HG02763 (cell line): ENCODE measurements at regions not wholly inside any gene's neighbourhood (a gene's known extent, or its start where the extent isn't known, plus 50 kb on each side); places are given as distances from the start of the nearest gene placed in this dataset.
"Not testable (repeated sequence)": the region's sequence is repeated elsewhere in the genome, so short reads cannot be mapped to it uniquely, and the experiment has no call there.

ENCODE experiments used
- ATAC-seq: cut with Tn5 transposase; IDR thresholded peaks from one replicate; pipeline ENCODE4 v1.9.1; 2021; ENCODE audit warnings: mild to moderate bottlenecking, moderate library complexity; ENCODE audit not compliant: unreplicated experiment

- no peak for ATAC-seq
These were observed 162.8 kb downstream of the CGGBP1 start for GRCh38 chr3:87895983-87896382.

GRCh38 chr3:87873136-87873535, 185.7 kb downstream of the CGGBP1 start:
- ATAC-seq: no peak

GRCh38 chr3:87867001-87867400, 191.8 kb downstream of the CGGBP1 start:
- ATAC-seq: no peak

GRCh38 chr3:87856126-87856525, 202.7 kb downstream of the CGGBP1 start:
- ATAC-seq: no peak

GRCh38 chr3:87855616-87856015, 203.2 kb downstream of the CGGBP1 start:
- no peak for ATAC-seq

- ATAC-seq: no peak
These were observed 203.6 kb downstream of the CGGBP1 start for GRCh38 chr3:87855211-87855610.

GRCh38 chr3:87848003-87848402, 210.8 kb downstream of the CGGBP1 start:
- no peak for ATAC-seq

GRCh38 chr3:87837076-87837475, 221.7 kb downstream of the CGGBP1 start:
- ATAC-seq: no peak

- no peak for ATAC-seq
These were observed 222.8 kb downstream of the CGGBP1 start for GRCh38 chr3:87836026-87836425.

- no peak for ATAC-seq
These were observed 223.6 kb downstream of the CGGBP1 start for GRCh38 chr3:87835236-87835635.

GRCh38 chr3:87834327-87834726, 224.5 kb downstream of the CGGBP1 start:
- ATAC-seq: no peak

GRCh38 chr3:87833039-87833377, 225.8 kb downstream of the CGGBP1 start:
- ATAC-seq: no peak

- ATAC-seq: no peak
These were observed 230.8 kb downstream of the CGGBP1 start for GRCh38 chr3:87828046-87828445.

- ATAC-seq: no peak
These were observed 236.2 kb downstream of the CGGBP1 start for GRCh38 chr3:87822563-87822962.

- ATAC-seq: not testable (repeated sequence)
These were observed 245.3 kb downstream of the CGGBP1 start for GRCh38 chr3:87813503-87813902.

- no peak for ATAC-seq
These were observed 246.9 kb downstream of the CGGBP1 start for GRCh38 chr3:87811953-87812352.

GRCh38 chr3:87810452-87811016, 248.3 kb downstream of the CGGBP1 start:
- no peak for ATAC-seq

GRCh38 chr3:87805670-87806069, 253.1 kb downstream of the CGGBP1 start:
- peak; percentile 91 for ATAC-seq

- no peak for ATAC-seq
These were observed 257.4 kb downstream of the CGGBP1 start for GRCh38 chr3:87801409-87801808.

GRCh38 chr3:87800516-87800915, 258.3 kb downstream of the CGGBP1 start:
- no peak for ATAC-seq

GRCh38 chr3:87798567-87798947, 260.2 kb downstream of the CGGBP1 start:
- no peak for ATAC-seq

GRCh38 chr3:87797872-87798566, 260.8 kb downstream of the CGGBP1 start:
- no peak for ATAC-seq

- ATAC-seq: no peak
These were observed 262.0 kb downstream of the CGGBP1 start for GRCh38 chr3:87796843-87797185.
